ENCODE measurements at regions not wholly inside any gene's neighbourhood (a gene's known extent, or its start where the extent isn't known, plus 50 kb on each side); places are given as distances from the start of the nearest gene placed in this dataset.

GRCh38 chr10:36195364-36195763, 553.3 kb upstream of the FZD8 start:
- no peak for TF ChIP-seq SPI1 (IDR thresholded peaks at IDR 0.05; ENCODE audit: low read depth, low read length)
- TF ChIP-seq TAF1 (IDR thresholded peaks at IDR 0.05; ENCODE audit: low read depth, low read length): no peak
- no peak for TF ChIP-seq POLR2A (IDR thresholded peaks at IDR 0.05; ENCODE audit: low read depth, low read length)
- no peak for TF ChIP-seq POLR2AphosphoS5 (IDR thresholded peaks at IDR 0.05; ENCODE audit: low read depth, low read length)
- TF ChIP-seq PAX5 (IDR thresholded peaks at IDR 0.05; ENCODE audit: insufficient read depth, low read length, severe bottlenecking): no peak

All from GM12891 (cell line).